HEK293T (cell line): ENCODE measurements at regions not wholly inside any gene's neighbourhood (a gene's known extent, or its start where the extent isn't known, plus 50 kb on each side); places are given as distances from the start of the nearest gene placed in this dataset.

Source experiments
- ELF4 ChIP-seq: fragments of 450-650 bp; IDR thresholded peaks from 2 replicates; pipeline ENCODE4 v1.6.1; 2017; ENCODE audit warnings: antibody characterized with exemption
- HDGF ChIP-seq: fragments of 450-650 bp; IDR thresholded peaks from 2 replicates; pipeline ENCODE4 v1.6.1; 2017; ENCODE audit warnings: antibody characterized with exemption, borderline replicate concordance
- SP1 ChIP-seq: fragments of 450-650 bp; IDR thresholded peaks from 2 replicates; pipeline ENCODE4 v1.6.1; 2017
- TARDBP ChIP-seq: fragments of 450-650 bp; IDR thresholded peaks from 2 replicates; pipeline ENCODE4 v1.6.1; 2016

DNA sequence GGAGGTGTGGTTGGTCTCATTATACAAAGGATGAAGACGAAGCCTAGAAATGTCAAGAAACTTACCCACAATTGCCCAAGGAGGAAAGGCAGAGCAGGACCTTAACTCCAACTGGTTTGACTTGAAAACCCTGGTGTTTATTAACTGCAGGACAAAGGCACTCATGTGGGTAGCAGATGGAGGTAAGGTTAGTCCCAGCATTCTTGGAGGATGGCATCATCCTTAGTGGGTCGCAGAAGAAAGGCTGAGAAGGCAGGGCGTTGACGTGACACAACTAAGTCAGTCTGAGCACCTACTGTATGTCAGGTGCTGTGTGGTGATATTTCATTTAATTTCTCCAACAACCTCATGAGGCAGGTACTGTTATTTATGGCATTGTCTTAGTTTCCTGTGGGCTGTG lies 101.3 kb downstream of the HAPSTR1 start:
- TF ChIP-seq ELF4 (no peak), HDGF (no peak), TARDBP (no peak), SP1 (no peak)
